ENCODE measurements at regions not wholly inside any gene's neighbourhood (a gene's known extent, or its start where the extent isn't known, plus 50 kb on each side); places are given as distances from the start of the nearest gene placed in this dataset.

- CTCF ChIA-PET, result no interaction called here
- Mint-ChIP-seq H3K4me1 (ENCODE audit: low read depth, unreplicated experiment) (peaks cover 20% of the 10 kb centered on the region), H3K27me3 (ENCODE audit: insufficient read depth, unreplicated experiment) (no peaks in the 10 kb centered on the region), H3K36me3 (ENCODE audit: insufficient read depth, unreplicated experiment) (no peaks in the 10 kb centered on the region), H3K27ac (ENCODE audit: unreplicated experiment) (no peak overlapping the region), H3K4me3 (ENCODE audit: unreplicated experiment) (no peak overlapping the region), H3K9me3 (ENCODE audit: unreplicated experiment) (no peaks in the 10 kb centered on the region)
- intact Hi-C loops (cut with micrococcal nuclease; ENCODE audit: unreplicated experiment), result loop anchor here (1.0 kb wide), 1 partner anchor 9 kb away; no protein-coding TSS in a partner anchor
- TF ChIP-seq CTCF (IDR thresholded peaks at IDR 0.05; ENCODE audit: insufficient read depth in 1 of 2, low read depth in 1 of 2, low read length in 1 of 2, severe bottlenecking in 1 of 2, unreplicated experiment in 1 of 2), result no peak
- Histone ChIP-seq H3K36me3 (ENCODE audit: control insufficient read depth, insufficient read depth, low read length) (no peaks in the 10 kb centered on the region), H3K27me3 (replicated peaks; ENCODE audit: control insufficient read depth, insufficient read depth, low read length) (no peaks in the 10 kb centered on the region), H3K4me3 (ENCODE audit: low read depth, low read length) (no peak overlapping the region), H3K9me3 (no peaks in the 10 kb centered on the region), H3K4me1 (peaks cover 23% of the 10 kb centered on the region)
- POLR2A ChIA-PET, result no interaction called here
- BruUV-seq (replicated peaks), result no TSS peak
- no peak for DNase-seq
Measured at GRCh38 chr12:76706101-76706500, 57.8 kb upstream of the ZDHHC17 start.

- POLR2A ChIA-PET, result no interaction called here
- H3K36me3 ChIP-seq (ENCODE audit: control insufficient read depth, insufficient read depth, low read length), result no peaks in the 10 kb centered on the region
- Mint-ChIP-seq H3K27ac (ENCODE audit: unreplicated experiment) (no peak overlapping the region), H3K4me1 (ENCODE audit: low read depth, unreplicated experiment) (peaks cover 25% of the 10 kb centered on the region), H3K27me3 (ENCODE audit: insufficient read depth, unreplicated experiment) (no peaks in the 10 kb centered on the region), H3K36me3 (ENCODE audit: insufficient read depth, unreplicated experiment) (no peaks in the 10 kb centered on the region), H3K4me3 (ENCODE audit: unreplicated experiment) (no peak overlapping the region), H3K9me3 (ENCODE audit: unreplicated experiment) (no peaks in the 10 kb centered on the region)
- CTCF ChIA-PET, result no interaction called here
- peaks cover 23% of the 10 kb centered on the region for H3K4me1 ChIP-seq
- intact Hi-C loops (cut with micrococcal nuclease; ENCODE audit: unreplicated experiment), result loop anchor here (1.0 kb wide), 1 partner anchor 9 kb away; no protein-coding TSS in a partner anchor
- TF ChIP-seq CTCF (IDR thresholded peaks at IDR 0.05; ENCODE audit: insufficient read depth in 1 of 2, low read depth in 1 of 2, low read length in 1 of 2, severe bottlenecking in 1 of 2, unreplicated experiment in 1 of 2), result no peak
- DNase-seq, result no peak
- no peaks in the 10 kb centered on the region for H3K9me3 ChIP-seq
- BruUV-seq (replicated peaks), result no TSS peak
- no peak overlapping the region for H3K4me3 ChIP-seq (ENCODE audit: low read depth, low read length)
- H3K27me3 ChIP-seq (replicated peaks; ENCODE audit: control insufficient read depth, insufficient read depth, low read length), result no peaks in the 10 kb centered on the region
Measured at GRCh38 chr12:76706761-76707160, 57.2 kb upstream of the ZDHHC17 start.

- intact Hi-C loops (cut with micrococcal nuclease; ENCODE audit: unreplicated experiment), result no loop called here
- POLR2A ChIA-PET, result no interaction called here
- H3K9me3 ChIP-seq, result no peaks in the 10 kb centered on the region
Measured at GRCh38 chr12:76707772-76708171, 56.1 kb upstream of the ZDHHC17 start.

More at GRCh38 chr12:76707772-76708171, 56.1 kb upstream of the ZDHHC17 start:
- H3K4me3 Mint-ChIP-seq (ENCODE audit: unreplicated experiment), result no peak overlapping the region
- DNase-seq, result no peak
- H3K27ac Mint-ChIP-seq (ENCODE audit: unreplicated experiment), result no peak overlapping the region
- no TSS peak for BruUV-seq (replicated peaks)
- H3K27me3 Mint-ChIP-seq (ENCODE audit: insufficient read depth, unreplicated experiment), result no peaks in the 10 kb centered on the region
- H3K4me3 ChIP-seq (ENCODE audit: low read depth, low read length), result no peak overlapping the region
- peaks cover 25% of the 10 kb centered on the region for H3K4me1 ChIP-seq
- no peak for TF ChIP-seq CTCF (IDR thresholded peaks at IDR 0.05; ENCODE audit: insufficient read depth in 1 of 2, low read depth in 1 of 2, low read length in 1 of 2, severe bottlenecking in 1 of 2, unreplicated experiment in 1 of 2)
- H3K4me1 Mint-ChIP-seq (ENCODE audit: low read depth, unreplicated experiment), result peaks cover 25% of the 10 kb centered on the region
- H3K36me3 ChIP-seq (ENCODE audit: control insufficient read depth, insufficient read depth, low read length), result no peaks in the 10 kb centered on the region
- H3K9me3 Mint-ChIP-seq (ENCODE audit: unreplicated experiment), result no peaks in the 10 kb centered on the region
- no peaks in the 10 kb centered on the region for H3K36me3 Mint-ChIP-seq (ENCODE audit: insufficient read depth, unreplicated experiment)
- H3K27me3 ChIP-seq (replicated peaks; ENCODE audit: control insufficient read depth, insufficient read depth, low read length), result no peaks in the 10 kb centered on the region
- CTCF ChIA-PET, result no interaction called here

Measured in Caco-2 (cell line).